GM21526 (cell line): ENCODE measurements at regions not wholly inside any gene's neighbourhood (a gene's known extent, or its start where the extent isn't known, plus 50 kb on each side); places are given as distances from the start of the nearest gene placed in this dataset.
A peak's percentile ranks its signal among the peaks of the same experiment; 100 is the strongest.

Experiments used
- ATAC-seq: cut with Tn5 transposase; IDR thresholded peaks from one replicate; pipeline ENCODE4 v1.9.1; 2021; ENCODE audit warnings: moderate library complexity; ENCODE audit not compliant: unreplicated experiment, low FRiP score

- ATAC-seq: no peak
Observed at GRCh38 chr6:130755368-130756034, 71.7 kb upstream of the SMLR1 start.

GRCh38 chr6:130756824-130757223, 70.4 kb upstream of the SMLR1 start:
- ATAC-seq: no peak

- ATAC-seq: no peak
Observed at GRCh38 chr6:130758813-130759212, 68.4 kb upstream of the SMLR1 start.

- ATAC-seq: no peak
Observed at GRCh38 chr6:130760006-130760405, 67.2 kb upstream of the SMLR1 start.

GRCh38 chr6:130761286-130761685, 65.9 kb upstream of the SMLR1 start:
- ATAC-seq: no peak

GRCh38 chr6:130765181-130765727, 62.0 kb upstream of the SMLR1 start:
- no peak for ATAC-seq

GRCh38 chr6:130766239-130767144, 60.7 kb upstream of the SMLR1 start:
- no peak for ATAC-seq

GRCh38 chr6:130769861-130770260, 57.3 kb upstream of the SMLR1 start:
- no peak for ATAC-seq

- no peak for ATAC-seq
Observed at GRCh38 chr6:130771741-130772140, 55.5 kb upstream of the SMLR1 start.

- ATAC-seq: no peak
Observed at GRCh38 chr6:130773860-130774259, 53.3 kb upstream of the SMLR1 start.

GRCh38 chr6:130775411-130776012, 51.7 kb upstream of the SMLR1 start:
- ATAC-seq: no peak

- ATAC-seq: peak; percentile 96
Observed at GRCh38 chr6:130776287-130776925, 50.8 kb upstream of the SMLR1 start.
